ENCODE measurements at regions not wholly inside any gene's neighbourhood (a gene's known extent, or its start where the extent isn't known, plus 50 kb on each side); places are given as distances from the start of the nearest gene placed in this dataset.

DNA sequence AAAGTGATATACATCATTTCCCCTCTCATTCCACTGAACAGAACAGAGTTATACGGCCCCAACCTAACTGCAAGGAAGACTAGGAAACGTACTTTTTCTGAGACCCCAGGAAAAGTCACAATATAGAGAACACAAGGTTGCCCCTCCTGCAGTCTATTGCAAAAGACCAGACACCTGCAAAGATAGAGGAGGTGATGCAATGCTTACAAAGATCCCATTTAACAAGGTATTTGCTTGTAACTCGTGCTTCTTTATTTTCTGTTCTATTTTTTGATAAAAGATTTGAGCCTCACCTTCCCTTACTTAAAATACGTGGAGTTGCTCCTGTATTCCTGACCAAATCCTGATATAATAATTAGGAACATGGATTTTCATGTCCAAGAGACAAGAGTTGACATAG is 793.0 kb upstream of the ID2 start:
- Mint-ChIP-seq H3K36me3 (ENCODE audit: low read depth) (no peaks in the 10 kb centered on the region), H3K4me1 (ENCODE audit: low read depth) (no peaks in the 10 kb centered on the region), H3K9me3 (no peaks in the 10 kb centered on the region), H3K27ac (no peak overlapping the region), H3K4me3 (no peak overlapping the region), H3K27me3 (no peaks in the 10 kb centered on the region)

DNA sequence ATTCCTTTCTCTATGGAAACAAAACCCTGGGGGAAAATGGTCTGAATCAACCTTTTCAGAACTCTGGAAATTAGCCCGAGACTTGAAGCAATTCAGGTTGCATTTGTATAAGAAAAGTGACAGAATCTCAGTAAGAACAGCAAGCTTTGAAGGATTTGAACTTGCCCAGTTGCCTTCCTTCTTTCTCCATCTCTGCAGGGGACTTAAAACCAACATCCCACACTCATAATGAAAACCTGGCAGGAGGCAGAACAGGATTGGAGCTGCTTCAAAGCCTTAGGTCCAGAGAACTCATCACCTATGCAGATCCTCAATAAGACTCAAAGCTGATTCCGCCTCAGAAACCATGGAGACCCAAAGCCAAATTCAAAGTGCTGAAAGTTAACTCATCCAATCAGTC is 790.5 kb upstream of the ID2 start:
- no peaks in the 10 kb centered on the region for H3K4me1 Mint-ChIP-seq (ENCODE audit: low read depth)
- H3K27me3 Mint-ChIP-seq = no peaks in the 10 kb centered on the region
- H3K4me3 Mint-ChIP-seq = no peak overlapping the region
- H3K36me3 Mint-ChIP-seq (ENCODE audit: low read depth) = no peaks in the 10 kb centered on the region
- peaks cover 8% of the 10 kb centered on the region for H3K9me3 Mint-ChIP-seq
- no peak overlapping the region for H3K27ac Mint-ChIP-seq

GRCh38 chr2:7895289-7895688 is 786.6 kb upstream of the ID2 start:
- Mint-ChIP-seq H3K36me3 (ENCODE audit: low read depth) (no peaks in the 10 kb centered on the region), H3K27me3 (peaks cover 13% of the 10 kb centered on the region), H3K9me3 (peaks cover 8% of the 10 kb centered on the region), H3K4me1 (ENCODE audit: low read depth) (peaks cover 13% of the 10 kb centered on the region), H3K27ac (no peak overlapping the region), H3K4me3 (no peak overlapping the region)

DNA sequence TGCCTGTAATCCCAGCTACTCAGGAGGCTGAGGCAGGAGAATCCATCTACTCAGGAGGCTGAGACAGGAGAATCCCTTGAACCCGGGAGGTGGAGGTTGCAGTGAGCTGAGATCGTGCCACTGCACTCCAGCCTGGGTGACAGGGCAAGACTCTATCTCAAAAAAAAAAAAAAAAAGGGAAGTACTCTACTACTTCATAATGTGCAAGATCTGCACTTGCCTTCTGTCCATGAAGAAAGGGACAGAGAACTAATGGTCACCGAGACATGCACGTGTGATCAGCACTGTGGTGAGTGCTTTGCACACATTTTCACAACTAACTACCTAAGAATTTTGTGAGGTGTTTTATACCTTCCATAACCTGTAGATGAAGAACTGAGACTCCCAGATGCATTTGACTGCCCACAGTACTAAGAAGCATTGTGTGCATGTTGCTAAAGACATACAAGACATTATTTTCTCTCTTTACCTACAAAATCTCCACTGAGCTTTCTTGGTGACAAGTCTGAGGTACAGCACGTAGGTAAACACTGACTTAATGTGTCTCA is 784.8 kb upstream of the ID2 start:
- Mint-ChIP-seq H3K9me3 (peaks cover 8% of the 10 kb centered on the region), H3K27me3 (peaks cover 13% of the 10 kb centered on the region), H3K4me1 (ENCODE audit: low read depth) (peaks cover 16% of the 10 kb centered on the region), H3K4me3 (no peak overlapping the region), H3K36me3 (ENCODE audit: low read depth) (no peaks in the 10 kb centered on the region), H3K27ac (no peak overlapping the region)

DNA sequence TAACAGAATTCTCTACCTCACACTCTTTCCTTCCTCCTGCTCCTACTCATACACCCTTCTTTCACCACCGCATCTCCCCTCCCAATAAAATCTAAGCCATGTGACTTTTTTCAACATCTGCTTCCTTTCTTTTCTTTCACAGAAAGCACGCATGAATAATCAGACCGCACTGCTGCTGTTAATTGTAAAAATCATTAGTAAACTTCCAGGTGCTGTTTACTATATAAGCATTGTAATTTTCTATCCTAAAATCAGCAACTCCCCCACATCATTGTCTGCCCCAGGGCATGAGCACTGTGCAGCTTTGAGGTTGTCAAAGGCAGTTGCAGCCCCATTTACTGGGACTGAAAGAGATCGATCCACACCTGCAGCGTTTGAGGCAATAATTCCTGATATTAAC is 782.6 kb upstream of the ID2 start:
- Mint-ChIP-seq H3K36me3 (ENCODE audit: low read depth) (no peaks in the 10 kb centered on the region), H3K4me3 (no peak overlapping the region), H3K4me1 (ENCODE audit: low read depth) (peaks cover 16% of the 10 kb centered on the region), H3K9me3 (peaks cover 5% of the 10 kb centered on the region), H3K27ac (no peak overlapping the region), H3K27me3 (peaks cover 23% of the 10 kb centered on the region)

DNA sequence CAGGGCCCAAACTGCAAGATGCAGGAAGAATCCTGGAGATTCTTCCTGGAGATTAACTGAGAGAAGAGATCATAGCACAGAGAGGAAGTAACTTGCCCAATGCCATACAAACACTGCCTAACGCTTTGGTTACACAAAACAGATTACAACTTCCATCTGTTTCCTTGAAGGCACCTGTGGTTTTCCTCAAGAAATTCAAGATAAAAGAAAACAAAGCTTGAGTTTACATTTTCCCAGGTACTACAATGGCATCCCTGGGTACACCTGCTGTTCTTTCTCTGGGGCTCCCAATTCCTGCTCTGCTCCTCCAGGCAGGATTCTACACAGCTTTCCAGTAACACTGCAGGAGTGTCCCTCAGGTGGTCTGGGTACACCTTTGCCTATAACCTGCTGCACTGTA is 781.9 kb upstream of the ID2 start:
- no peak overlapping the region for H3K4me3 Mint-ChIP-seq
- peaks cover 2% of the 10 kb centered on the region for H3K9me3 Mint-ChIP-seq
- no peak overlapping the region for H3K27ac Mint-ChIP-seq
- peaks cover 24% of the 10 kb centered on the region for H3K27me3 Mint-ChIP-seq
- no peaks in the 10 kb centered on the region for H3K36me3 Mint-ChIP-seq (ENCODE audit: low read depth)
- peaks cover 16% of the 10 kb centered on the region for H3K4me1 Mint-ChIP-seq (ENCODE audit: low read depth)

DNA sequence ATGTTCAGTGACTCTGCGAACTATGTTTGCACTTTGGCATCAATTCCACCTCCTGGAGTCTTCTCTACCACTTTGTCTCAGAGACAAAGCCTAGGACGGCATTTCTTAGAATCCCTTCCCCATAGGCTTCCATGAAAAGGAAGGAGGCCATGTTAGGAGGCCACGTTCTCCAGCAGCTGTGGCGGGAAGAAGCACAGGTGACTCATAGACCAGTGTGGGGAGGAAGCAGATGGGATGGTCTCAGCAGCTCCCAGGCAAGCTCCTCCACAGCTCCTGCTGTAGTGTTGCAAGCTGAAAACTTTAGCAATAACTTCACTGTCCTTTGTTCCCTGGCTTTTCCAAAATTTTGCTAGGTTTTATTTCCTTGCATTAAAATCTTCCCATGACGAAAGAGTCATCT is 781.3 kb upstream of the ID2 start:
- H3K27ac Mint-ChIP-seq = no peak overlapping the region
- H3K4me1 Mint-ChIP-seq (ENCODE audit: low read depth) = peaks cover 16% of the 10 kb centered on the region
- H3K4me3 Mint-ChIP-seq = no peak overlapping the region
- no peaks in the 10 kb centered on the region for H3K9me3 Mint-ChIP-seq
- H3K36me3 Mint-ChIP-seq (ENCODE audit: low read depth) = no peaks in the 10 kb centered on the region
- H3K27me3 Mint-ChIP-seq = peaks cover 24% of the 10 kb centered on the region

DNA sequence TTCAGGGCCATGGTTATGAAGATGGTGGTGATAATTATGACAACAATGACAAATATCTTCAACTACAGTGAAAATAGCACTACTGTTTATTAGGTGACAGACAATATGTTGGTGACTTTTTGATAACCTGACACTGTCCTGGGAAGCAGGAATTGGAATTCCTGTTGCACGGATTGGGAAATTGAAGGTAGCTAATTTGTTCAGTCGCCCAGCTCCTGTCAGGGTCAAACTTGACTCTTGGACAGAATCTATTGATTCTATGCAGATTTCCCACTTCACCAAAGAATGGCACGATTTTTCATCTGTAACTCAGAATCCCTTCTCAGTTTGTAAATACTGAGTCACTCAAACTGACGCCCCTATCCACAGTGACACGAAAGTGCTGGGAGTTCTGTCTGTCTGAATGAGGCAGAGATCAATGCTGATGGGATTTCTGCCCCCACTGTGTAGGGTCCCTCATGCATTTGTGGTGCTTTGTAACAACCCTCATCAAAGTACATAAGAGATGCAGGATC is 779.5 kb upstream of the ID2 start:
- no peak overlapping the region for H3K4me3 Mint-ChIP-seq
- H3K4me1 Mint-ChIP-seq (ENCODE audit: low read depth) = peaks cover 16% of the 10 kb centered on the region
- peaks cover 21% of the 10 kb centered on the region for H3K27me3 Mint-ChIP-seq
- H3K9me3 Mint-ChIP-seq = no peaks in the 10 kb centered on the region
- H3K27ac Mint-ChIP-seq = no peak overlapping the region
- H3K36me3 Mint-ChIP-seq (ENCODE audit: low read depth) = no peaks in the 10 kb centered on the region

- Mint-ChIP-seq H3K4me3 (no peak overlapping the region), H3K9me3 (peaks cover 5% of the 10 kb centered on the region), H3K36me3 (ENCODE audit: low read depth) (no peaks in the 10 kb centered on the region), H3K27ac (no peak overlapping the region), H3K4me1 (ENCODE audit: low read depth) (peaks cover 10% of the 10 kb centered on the region), H3K27me3 (peaks cover 15% of the 10 kb centered on the region)
Measured at GRCh38 chr2:7904319-7904718, 777.5 kb upstream of the ID2 start.

DNA sequence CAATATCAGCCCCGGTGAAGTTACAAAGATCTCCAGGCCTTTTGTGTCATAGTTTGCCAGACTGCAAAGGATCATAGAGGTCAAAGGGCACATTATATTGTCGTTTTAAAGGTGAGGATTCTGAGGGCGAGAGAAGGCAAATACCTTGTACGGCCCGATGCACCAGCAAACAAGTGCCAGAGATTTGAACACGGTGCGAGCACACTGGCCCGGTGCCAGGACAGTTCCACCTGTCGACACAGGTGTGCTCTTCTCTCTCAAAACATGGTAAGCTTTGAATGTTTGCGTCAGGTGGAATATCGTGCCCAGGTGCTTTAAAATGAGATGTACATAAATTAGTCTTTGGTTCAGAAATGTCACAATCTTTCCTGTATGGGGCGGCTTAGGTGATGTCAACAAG is 776.1 kb upstream of the ID2 start:
- Mint-ChIP-seq H3K4me1 (ENCODE audit: low read depth) (no peaks in the 10 kb centered on the region), H3K4me3 (no peak overlapping the region), H3K36me3 (ENCODE audit: low read depth) (no peaks in the 10 kb centered on the region), H3K9me3 (peaks cover 5% of the 10 kb centered on the region), H3K27ac (no peak overlapping the region), H3K27me3 (peaks cover 10% of the 10 kb centered on the region)

GRCh38 chr2:7906431-7906830 is 775.4 kb upstream of the ID2 start:
- H3K27me3 Mint-ChIP-seq = peaks cover 10% of the 10 kb centered on the region

GRCh38 chr2:7907041-7907440 is 774.8 kb upstream of the ID2 start:
- no peaks in the 10 kb centered on the region for H3K36me3 Mint-ChIP-seq (ENCODE audit: low read depth)
- H3K27ac Mint-ChIP-seq = no peak overlapping the region
- H3K4me1 Mint-ChIP-seq (ENCODE audit: low read depth) = no peaks in the 10 kb centered on the region
- peaks cover 5% of the 10 kb centered on the region for H3K9me3 Mint-ChIP-seq
- peaks cover 10% of the 10 kb centered on the region for H3K27me3 Mint-ChIP-seq
- no peak overlapping the region for H3K4me3 Mint-ChIP-seq

More at GRCh38 chr2:7906431-7906830, 775.4 kb upstream of the ID2 start:
- H3K4me3 Mint-ChIP-seq = no peak overlapping the region
- no peaks in the 10 kb centered on the region for H3K4me1 Mint-ChIP-seq (ENCODE audit: low read depth)
- H3K36me3 Mint-ChIP-seq (ENCODE audit: low read depth) = no peaks in the 10 kb centered on the region
- no peak overlapping the region for H3K27ac Mint-ChIP-seq
- H3K9me3 Mint-ChIP-seq = peaks cover 5% of the 10 kb centered on the region

DNA sequence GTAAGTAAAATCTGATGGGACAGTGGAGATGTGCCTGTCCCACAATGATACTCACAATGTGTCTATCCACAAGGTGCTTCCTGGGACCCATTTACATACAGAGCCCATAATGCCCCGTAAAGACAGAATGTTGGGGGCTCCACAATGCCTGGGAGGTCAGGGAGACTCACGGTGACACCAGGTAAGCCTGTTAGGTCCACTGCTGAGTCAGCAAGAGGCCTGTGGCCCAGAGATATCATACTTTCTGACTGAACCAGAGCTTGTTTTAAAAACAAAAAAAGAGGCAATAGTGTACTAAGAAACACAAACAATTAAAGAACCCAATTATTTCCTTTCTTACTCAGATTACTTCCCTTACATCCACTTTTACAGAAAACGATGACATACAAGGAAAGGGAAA is 771.1 kb upstream of the ID2 start:
- Mint-ChIP-seq H3K4me3 (no peak overlapping the region), H3K27me3 (no peaks in the 10 kb centered on the region), H3K27ac (no peak overlapping the region), H3K36me3 (ENCODE audit: low read depth) (no peaks in the 10 kb centered on the region), H3K9me3 (peaks cover 5% of the 10 kb centered on the region), H3K4me1 (ENCODE audit: low read depth) (no peaks in the 10 kb centered on the region)

DNA sequence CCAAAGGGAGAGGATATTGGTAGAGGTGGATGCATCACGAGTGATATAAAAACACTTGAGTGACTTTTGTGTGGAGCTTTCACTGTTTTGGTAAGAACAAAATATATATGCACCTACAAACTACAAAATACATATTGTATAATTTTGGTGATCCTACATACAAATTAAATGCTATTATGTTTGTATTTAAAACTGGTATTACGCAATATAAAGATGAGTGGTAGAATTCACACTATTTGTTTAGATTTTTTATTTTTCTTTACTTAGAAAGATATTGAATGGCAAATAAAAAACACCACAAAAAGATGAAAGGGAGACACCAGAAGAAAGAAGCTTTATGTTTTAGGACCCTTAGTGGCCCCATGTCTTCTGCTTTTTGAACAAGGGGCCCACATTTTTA is 770.7 kb upstream of the ID2 start:
- Mint-ChIP-seq H3K27me3 (no peaks in the 10 kb centered on the region), H3K4me3 (no peak overlapping the region), H3K9me3 (peaks cover 5% of the 10 kb centered on the region), H3K4me1 (ENCODE audit: low read depth) (no peaks in the 10 kb centered on the region), H3K36me3 (ENCODE audit: low read depth) (no peaks in the 10 kb centered on the region), H3K27ac (no peak overlapping the region)

DNA sequence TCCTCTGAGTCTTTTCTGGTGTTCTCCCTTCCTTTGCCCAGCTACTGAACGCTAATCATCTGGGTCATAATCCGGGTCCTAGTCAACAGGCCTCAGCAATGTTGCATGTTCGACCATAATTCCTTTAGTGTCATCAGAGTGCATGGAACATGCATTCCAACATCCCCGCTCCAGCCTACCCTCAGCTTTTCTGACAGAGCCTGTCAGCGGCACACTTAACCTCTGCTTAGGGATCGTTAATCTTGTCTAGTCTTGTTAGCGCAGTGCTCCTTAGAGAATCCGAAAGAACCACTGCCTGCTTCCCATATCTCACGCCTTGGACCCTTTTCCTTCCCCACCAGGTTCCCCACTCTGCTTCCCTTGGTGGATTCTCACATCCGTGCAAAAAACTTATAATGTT is 767.9 kb upstream of the ID2 start:
- Mint-ChIP-seq H3K36me3 (ENCODE audit: low read depth) (no peaks in the 10 kb centered on the region), H3K4me3 (no peak overlapping the region), H3K9me3 (peaks cover 2% of the 10 kb centered on the region), H3K27ac (no peak overlapping the region), H3K27me3 (no peaks in the 10 kb centered on the region), H3K4me1 (ENCODE audit: low read depth) (no peaks in the 10 kb centered on the region)

DNA sequence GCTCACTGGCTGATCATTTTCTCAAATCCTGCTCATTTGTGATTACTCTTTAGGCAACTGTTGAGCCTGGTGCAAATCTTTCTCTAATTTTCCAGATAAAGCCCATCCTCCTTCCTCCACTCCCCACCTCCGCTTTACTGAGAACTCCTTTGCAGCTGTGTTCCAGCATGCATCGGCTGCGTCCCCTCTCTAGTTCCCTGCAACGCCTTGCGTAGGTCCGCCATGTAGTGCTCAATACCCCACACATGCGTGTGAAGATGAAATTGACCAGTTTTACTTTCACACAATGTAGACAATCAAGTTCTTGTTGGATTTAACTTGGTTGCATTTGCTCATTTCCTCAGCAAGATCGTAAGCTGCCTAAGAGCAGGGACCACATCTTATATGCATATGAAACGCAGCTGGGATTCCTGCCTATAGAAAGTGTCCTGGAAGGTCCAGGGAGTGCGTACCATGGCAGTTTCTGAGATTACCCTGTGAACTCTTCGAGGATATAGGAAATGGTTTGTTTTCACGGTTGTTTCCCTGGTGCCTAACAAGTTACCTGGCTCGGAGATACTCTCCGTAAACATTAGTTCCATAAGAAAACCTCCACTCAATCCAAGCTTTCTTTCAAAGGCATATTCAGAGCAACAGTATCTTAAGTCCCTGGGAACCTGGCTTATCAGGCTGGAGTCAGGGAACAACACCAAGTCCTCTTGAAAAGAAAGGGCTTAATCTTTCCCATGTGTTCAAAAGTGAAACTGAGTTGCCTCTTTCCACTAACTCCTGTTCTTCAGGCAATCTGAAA is 766.4 kb upstream of the ID2 start:
- Mint-ChIP-seq H3K36me3 (ENCODE audit: low read depth) (no peaks in the 10 kb centered on the region), H3K27ac (no peak overlapping the region), H3K27me3 (no peaks in the 10 kb centered on the region), H3K4me1 (ENCODE audit: low read depth) (no peaks in the 10 kb centered on the region), H3K4me3 (no peak overlapping the region), H3K9me3 (no peaks in the 10 kb centered on the region)
